T-cell (primary cell): ENCODE measurements at regions not wholly inside any gene's neighbourhood (a gene's known extent, or its start where the extent isn't known, plus 50 kb on each side); places are given as distances from the start of the nearest gene placed in this dataset.

Source experiments
- ATAC-seq, 4 experiments: fragments of 200-7000 bp in 3 of 4; fragments of 150-1000 bp in 1 of 4; cut with Tn5 transposase; replicated peaks in 1 of 4; 1 replicate in 3 of 4; 2 replicates in 1 of 4; pipeline ENCODE4 v1.10.0; 2021; ENCODE audit warnings: moderate library complexity in 3 of 4, mild to moderate bottlenecking in 2 of 4, moderate number of reproducible peaks in 1 of 4
- CTCF ChIA-PET, 2 donors: fragments of 300-600 bp; sonication (Branson Sonifier 250); formaldehyde crosslinking; loops; one replicate each; lab custom pipeline; 2022; ENCODE audit warnings: antibody characterized with exemption in 2 of 2; lab: Charles Lee
- POLR2A ChIA-PET, 2 donors: fragments of 300-600 bp; sonication (Branson Sonifier 250); formaldehyde crosslinking; loops; one replicate each; lab custom pipeline; 2022; ENCODE audit warnings: antibody characterized with exemption in 2 of 2; lab: Charles Lee
- DNase-seq, 35 experiments: peaks; one replicate each; pipeline versions ENCODE4 v3.0.0 to v3.0.0-alpha.2; 2013 to 2023
- H3K27ac ChIP-seq: one replicate; pipeline ENCODE4 v1.5.1; 2013; ENCODE audit warnings: low read length
- H3K27me3 ChIP-seq, 2 experiments: replicated peaks in 1 of 2; 1 replicate in 1 of 2; 2 replicates in 1 of 2; pipeline versions ENCODE4 v1.6.1 to v1.7.0; 2013; ENCODE audit warnings: low read length in 1 of 2, mixed read lengths in 1 of 2; ENCODE audit not compliant: control insufficient read depth in 2 of 2, insufficient read depth in 2 of 2; ENCODE audit errors: extremely low read depth in 1 of 2
- H3K36me3 ChIP-seq, 2 donors: 1 replicate in 1 of 2; 2 replicates in 1 of 2; pipeline versions ENCODE4 v1.6.1 to v1.7.0; 2013; ENCODE audit warnings: low read length in 1 of 2; ENCODE audit not compliant: control insufficient read depth in 2 of 2, insufficient read depth in 1 of 2; ENCODE audit errors: extremely low read depth in 1 of 2
- H3K4me1 ChIP-seq, 2 experiments: 1 replicate in 1 of 2; 2 replicates in 1 of 2; pipeline versions ENCODE4 v1.6.1 to v1.7.0; 2013; ENCODE audit warnings: low read length in 2 of 2, mixed read lengths in 1 of 2; ENCODE audit not compliant: insufficient read depth in 2 of 2, control insufficient read depth in 1 of 2; ENCODE audit errors: extremely low read depth in 1 of 2
- H3K4me3 ChIP-seq, 2 donors: 1 replicate in 1 of 2; 2 replicates in 1 of 2; pipeline versions ENCODE4 v1.5.1 to v1.7.0; 2013; ENCODE audit warnings: mild to moderate bottlenecking in 2 of 2, low read length in 1 of 2, moderate library complexity in 1 of 2; ENCODE audit not compliant: control insufficient read depth in 1 of 2; ENCODE audit errors: extremely low read depth in 1 of 2
- H3K9me3 ChIP-seq: 2 replicates; pipeline ENCODE4 v1.7.0; 2013
- H3K27ac Mint-ChIP-seq, 2 donors: one replicate each; pipeline ENCODE4 v1.8.0; 2020 to 2021; ENCODE audit warnings: mild to moderate bottlenecking in 2 of 2, mixed read lengths in 2 of 2
- H3K27me3 Mint-ChIP-seq, 2 donors: one replicate each; pipeline ENCODE4 v1.8.0; 2021 to 2022; ENCODE audit warnings: mixed read lengths in 2 of 2
- H3K36me3 Mint-ChIP-seq: one replicate; pipeline ENCODE4 v1.8.0; 2021; ENCODE audit warnings: mixed read lengths
- H3K4me1 Mint-ChIP-seq, 3 donors: one replicate each; pipeline ENCODE4 v1.8.0; 2020 to 2022; ENCODE audit warnings: mixed read lengths in 3 of 3, mild to moderate bottlenecking in 1 of 3
- H3K4me3 Mint-ChIP-seq, 3 donors: one replicate each; pipeline ENCODE4 v1.8.0; 2020 to 2022; ENCODE audit warnings: mild to moderate bottlenecking in 3 of 3, mixed read lengths in 3 of 3, moderate library complexity in 3 of 3
- H3K9me3 Mint-ChIP-seq, 3 donors: one replicate each; pipeline ENCODE4 v1.8.0; 2020 to 2022; ENCODE audit warnings: mixed read lengths in 3 of 3
- WGBS: methylation state at CpG from one replicate; pipeline ENCODE4 v1.1.5; 2013; ENCODE audit warnings: missing lambda C conversion rate; ENCODE audit not compliant: insufficient coverage; 5-methylcytosine and 5-hydroxymethylcytosine counted together

DNA sequence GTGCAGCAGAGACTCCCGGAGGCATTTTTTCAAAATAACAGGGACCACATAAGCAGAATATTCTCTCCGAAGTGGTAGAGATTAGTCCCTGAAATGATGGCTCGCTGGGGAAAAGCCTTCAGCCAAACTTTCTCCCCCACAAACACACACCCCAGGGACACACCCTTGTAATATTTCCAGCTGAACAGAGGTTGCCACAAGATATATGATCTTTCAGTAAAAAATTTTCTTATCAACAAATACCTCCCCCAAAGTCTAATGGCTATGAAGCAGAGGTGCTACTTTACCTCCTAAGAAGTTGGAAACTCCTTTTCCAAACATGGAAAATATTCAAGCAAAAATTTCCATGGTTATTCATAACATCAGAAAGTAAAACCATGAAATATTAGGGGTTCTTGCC, 190.2 kb upstream of the PALMD start:
- Histone ChIP-seq H3K27ac (no peak overlapping the region), H3K9me3 (no peaks in the 10 kb centered on the region), H3K4me1 (no peaks in the 10 kb centered on the region), H3K27me3 (no peaks in the 10 kb centered on the region), H3K36me3 (no peaks in the 10 kb centered on the region), H3K4me3 (no peak overlapping the region)
- POLR2A ChIA-PET = no interaction called here
- DNase-seq (no peak), ATAC-seq (no peak)
- H3K9me3 Mint-ChIP-seq = no peaks in the 10 kb centered on the region
- H3K4me3 Mint-ChIP-seq = no peak overlapping the region
- H3K27ac Mint-ChIP-seq = no peak overlapping the region
- H3K36me3 Mint-ChIP-seq = no peaks in the 10 kb centered on the region
- CTCF ChIA-PET = no interaction called here
- no peaks in the 10 kb centered on the region for H3K4me1 Mint-ChIP-seq
- WGBS = 83% methylated on average over 1 of the region's 3 CpGs
- H3K27me3 Mint-ChIP-seq = peaks cover 5 to 8% of the 10 kb centered on the region in 2 donors

DNA sequence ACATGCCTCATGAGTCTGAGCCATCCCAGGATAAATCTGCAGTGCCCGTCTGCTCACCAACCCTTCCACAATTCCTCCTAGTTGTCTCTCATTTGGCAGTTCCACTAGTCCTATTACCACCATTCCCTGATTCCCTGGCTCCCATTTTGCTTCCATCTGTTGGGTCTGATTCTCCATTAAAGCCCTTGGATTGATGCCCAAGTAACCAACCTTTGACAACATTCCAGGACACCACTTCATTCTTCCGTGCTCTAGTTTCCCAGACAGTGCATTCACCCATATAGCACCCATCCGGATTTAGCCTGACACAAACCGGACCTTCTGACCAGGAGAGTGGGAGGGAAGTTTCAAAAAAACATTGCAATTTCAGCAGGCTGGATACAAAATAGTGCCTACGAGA, 189.4 kb upstream of the PALMD start:
- ATAC-seq (no peak), DNase-seq (no peak)
- Mint-ChIP-seq H3K27me3 (peaks cover 5 to 13% of the 10 kb centered on the region in 2 donors), H3K4me3 (no peak overlapping the region), H3K4me1 (no peaks in the 10 kb centered on the region), H3K27ac (no peak overlapping the region), H3K36me3 (no peaks in the 10 kb centered on the region), H3K9me3 (no peaks in the 10 kb centered on the region)
- CTCF ChIA-PET = no interaction called here
- Histone ChIP-seq H3K4me1 (no peaks in the 10 kb centered on the region), H3K27me3 (no peaks in the 10 kb centered on the region), H3K27ac (no peak overlapping the region), H3K4me3 (no peak overlapping the region), H3K36me3 (no peaks in the 10 kb centered on the region), H3K9me3 (no peaks in the 10 kb centered on the region)
- POLR2A ChIA-PET = no interaction called here
- 89% methylated on average over 1 of the region's 5 CpGs for WGBS

DNA sequence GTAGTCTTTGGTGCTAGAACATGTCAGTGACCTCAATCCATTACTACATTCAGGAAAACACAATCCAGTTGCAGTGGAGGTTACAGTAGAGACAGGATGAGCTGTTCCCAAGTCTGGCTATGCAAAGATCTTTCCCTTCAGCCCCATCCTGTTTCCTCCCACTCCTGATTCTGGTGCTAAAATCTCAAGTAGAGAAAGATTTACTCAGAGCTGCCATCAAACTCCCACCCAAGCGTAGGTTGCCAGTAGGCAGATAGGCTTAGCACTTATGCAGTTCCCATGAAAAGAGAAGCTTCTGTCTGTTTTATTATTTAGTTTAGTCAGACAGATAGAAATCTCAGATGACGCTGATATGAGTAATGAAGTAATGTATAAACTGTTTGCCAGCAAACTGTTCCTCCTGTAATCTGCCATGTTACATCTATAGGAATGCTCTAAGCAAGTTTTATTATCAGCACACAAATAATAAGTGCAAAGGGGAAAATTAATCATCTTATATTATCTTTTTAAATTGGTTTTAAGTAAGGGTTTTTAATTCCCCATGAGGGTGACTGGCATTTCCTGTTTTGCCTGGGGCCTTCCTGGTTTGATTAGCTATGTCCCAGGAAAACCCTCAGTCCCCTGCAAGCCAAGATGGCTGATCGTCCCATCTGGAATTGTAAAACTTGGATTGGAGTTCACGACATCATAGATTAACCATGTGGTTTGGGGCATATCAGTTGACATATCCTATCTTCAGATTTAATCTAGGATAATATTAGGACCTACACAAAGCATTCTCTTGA, 188.3 kb upstream of the PALMD start:
- Histone ChIP-seq H3K36me3 (no peaks in the 10 kb centered on the region), H3K27ac (no peak overlapping the region), H3K9me3 (no peaks in the 10 kb centered on the region), H3K27me3 (no peaks in the 10 kb centered on the region), H3K4me1 (no peaks in the 10 kb centered on the region), H3K4me3 (no peak overlapping the region)
- Mint-ChIP-seq H3K4me1 (no peaks in the 10 kb centered on the region), H3K9me3 (no peaks in the 10 kb centered on the region), H3K27ac (no peak overlapping the region), H3K4me3 (no peak overlapping the region), H3K27me3 (peaks cover 5 to 13% of the 10 kb centered on the region in 2 donors), H3K36me3 (no peaks in the 10 kb centered on the region)
- POLR2A ChIA-PET = no interaction called here
- no CpG with 5 or more reads among the region's 4 CpGs for WGBS
- CTCF ChIA-PET = no interaction called here
- DNase-seq (no peak), ATAC-seq (no peak)

- no peak overlapping the region for H3K27ac Mint-ChIP-seq
- peaks cover 6 to 11% of the 10 kb centered on the region in 2 donors for H3K27me3 Mint-ChIP-seq
- no peaks in the 10 kb centered on the region for H3K9me3 Mint-ChIP-seq
- ChIA-PET POLR2A (no interaction called here), CTCF (interaction anchor here in 1 of 2 donors (0.8 kb wide), 1 partner anchor 21 kb away, joined by 3 read pairs; no protein-coding TSS in a partner anchor)
- Histone ChIP-seq H3K36me3 (no peaks in the 10 kb centered on the region), H3K27me3 (no peaks in the 10 kb centered on the region), H3K27ac (no peak overlapping the region), H3K4me1 (no peaks in the 10 kb centered on the region), H3K4me3 (no peak overlapping the region), H3K9me3 (no peaks in the 10 kb centered on the region)
- DNase-seq = no peak
- no peak overlapping the region for H3K4me3 Mint-ChIP-seq
- ATAC-seq = peak in 1 of 4 experiments; percentile 31
- WGBS = 88% methylated on average over 1 of the region's 2 CpGs
- no peaks in the 10 kb centered on the region for H3K36me3 Mint-ChIP-seq
- H3K4me1 Mint-ChIP-seq = no peaks in the 10 kb centered on the region
Measured at GRCh38 chr1:99461499-99461898, 184.4 kb upstream of the PALMD start.

- H3K27ac Mint-ChIP-seq = no peak overlapping the region
- H3K4me3 Mint-ChIP-seq = no peak overlapping the region
- no peaks in the 10 kb centered on the region for H3K9me3 Mint-ChIP-seq
- DNase-seq = no peak
- Histone ChIP-seq H3K36me3 (no peaks in the 10 kb centered on the region), H3K4me3 (no peak overlapping the region), H3K4me1 (no peaks in the 10 kb centered on the region), H3K27ac (no peak overlapping the region), H3K9me3 (no peaks in the 10 kb centered on the region), H3K27me3 (no peaks in the 10 kb centered on the region)
- H3K36me3 Mint-ChIP-seq = no peaks in the 10 kb centered on the region
- no peaks in the 10 kb centered on the region for H3K4me1 Mint-ChIP-seq
- no CpG with 5 or more reads among the region's 1 CpG for WGBS
- POLR2A ChIA-PET = no interaction called here
- CTCF ChIA-PET = no interaction called here
- H3K27me3 Mint-ChIP-seq = peaks cover 2 to 10% of the 10 kb centered on the region in 2 donors
- ATAC-seq = no peak
Measured at GRCh38 chr1:99464738-99465137, 181.2 kb upstream of the PALMD start.

GRCh38 chr1:99465176-99465900, 180.6 kb upstream of the PALMD start:
- Mint-ChIP-seq H3K4me1 (no peaks in the 10 kb centered on the region), H3K27ac (no peak overlapping the region), H3K27me3 (peaks cover 2 to 10% of the 10 kb centered on the region in 2 donors), H3K9me3 (no peaks in the 10 kb centered on the region), H3K36me3 (no peaks in the 10 kb centered on the region), H3K4me3 (no peak overlapping the region)
- H3K36me3 ChIP-seq = no peaks in the 10 kb centered on the region
- ChIA-PET CTCF (interaction anchor here in 1 of 2 donors (0.6 kb wide), 1 partner anchor 175 kb away, joined by 3 read pairs; no protein-coding TSS in a partner anchor), POLR2A (no interaction called here)
- H3K27me3 ChIP-seq = no peaks in the 10 kb centered on the region
- ATAC-seq (no peak), DNase-seq (no peak)
- no peak overlapping the region for H3K27ac ChIP-seq
- H3K4me3 ChIP-seq = no peak overlapping the region
- WGBS = 68% methylated on average over 1 of the region's 3 CpGs
- H3K4me1 ChIP-seq = no peaks in the 10 kb centered on the region
- H3K9me3 ChIP-seq = no peaks in the 10 kb centered on the region
